CD4-positive, alpha-beta T cell treated with Interleukin-6 for 4 hours (primary cell): ENCODE measurements at regions not wholly inside any gene's neighbourhood (a gene's known extent, or its start where the extent isn't known, plus 50 kb on each side); places are given as distances from the start of the nearest gene placed in this dataset.

Experiments
- DNase-seq: peaks from one replicate; pipeline ENCODE4 v3.0.0-alpha.2; 2020; ENCODE audit warnings: mixed read lengths

DNA sequence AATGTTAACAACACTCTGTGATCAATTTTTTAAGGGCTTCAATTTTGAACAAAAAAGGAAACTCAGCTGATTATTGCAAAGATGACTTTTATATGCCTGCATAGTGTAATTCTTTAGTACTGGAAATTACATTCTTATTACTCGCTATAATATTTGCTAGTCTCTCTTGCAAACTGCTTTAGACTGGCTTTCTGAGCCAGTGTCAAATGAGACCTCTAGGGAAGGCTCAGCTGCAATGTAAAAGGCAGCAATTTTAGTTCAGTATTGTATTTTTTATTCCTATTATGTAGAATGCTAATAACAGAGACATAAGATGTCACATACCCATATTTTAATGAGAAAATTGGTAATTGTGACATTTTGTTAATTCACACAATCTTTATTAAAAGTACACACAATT is 338.1 kb upstream of the LYPLAL1 start:
- no peak for DNase-seq

DNA sequence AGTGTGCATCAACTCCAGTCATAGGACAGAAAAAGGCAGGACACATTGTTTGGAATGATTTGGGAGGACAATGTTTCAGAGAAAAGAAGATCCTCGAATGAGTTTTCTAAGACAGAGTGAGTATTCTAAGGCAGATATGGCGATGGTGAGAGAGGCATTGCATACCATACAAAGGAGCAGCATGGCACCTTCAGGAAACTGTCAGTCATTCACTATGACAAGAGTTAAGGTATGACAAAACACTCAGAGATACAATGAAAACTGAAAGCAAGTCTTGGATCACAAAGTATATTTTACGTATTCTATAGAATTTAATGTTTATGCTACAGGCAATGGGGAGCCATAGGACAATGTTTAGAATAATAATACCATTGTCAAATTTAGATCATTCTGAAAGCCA is 337.4 kb upstream of the LYPLAL1 start:
- DNase-seq, result no peak

DNA sequence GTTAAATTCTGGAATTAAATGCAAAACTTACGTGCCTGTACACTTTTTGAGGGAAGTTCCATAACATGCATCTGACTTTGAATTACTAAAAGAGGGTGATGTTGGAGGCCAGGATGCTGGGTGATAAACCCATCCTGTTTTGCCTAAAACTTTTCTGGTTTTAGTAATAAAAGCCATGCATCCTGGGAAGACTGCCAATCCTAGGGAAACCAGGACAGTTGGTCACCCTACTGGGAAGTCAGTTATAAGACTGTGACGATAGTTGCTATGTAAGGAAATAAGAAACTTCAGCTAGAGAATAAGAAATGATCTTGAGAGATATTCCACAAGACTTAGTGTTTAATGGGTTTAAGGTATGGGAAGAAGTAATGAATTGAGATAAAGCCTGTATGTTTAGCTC is 336.6 kb upstream of the LYPLAL1 start:
- DNase-seq, result no peak

DNA sequence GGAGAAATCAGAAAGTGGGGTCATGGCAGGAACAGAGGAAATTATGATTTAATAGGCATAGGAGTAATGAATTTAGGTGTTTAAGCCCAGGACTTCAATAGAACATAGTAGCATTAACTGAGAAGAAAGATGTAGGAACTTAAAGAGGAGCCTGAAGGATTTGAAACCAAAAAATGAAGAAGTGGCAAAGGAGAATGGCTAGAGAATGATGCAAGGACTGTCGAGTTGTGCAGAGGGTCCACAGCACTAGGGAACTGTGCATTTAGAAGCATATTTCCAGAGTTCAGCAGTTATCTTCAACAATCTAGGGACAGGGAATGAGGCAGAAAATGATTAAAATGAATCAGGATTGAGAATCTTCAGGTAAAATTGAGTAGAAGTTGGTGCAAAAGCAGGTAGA is 328.1 kb upstream of the LYPLAL1 start:
- DNase-seq, result no peak

DNA sequence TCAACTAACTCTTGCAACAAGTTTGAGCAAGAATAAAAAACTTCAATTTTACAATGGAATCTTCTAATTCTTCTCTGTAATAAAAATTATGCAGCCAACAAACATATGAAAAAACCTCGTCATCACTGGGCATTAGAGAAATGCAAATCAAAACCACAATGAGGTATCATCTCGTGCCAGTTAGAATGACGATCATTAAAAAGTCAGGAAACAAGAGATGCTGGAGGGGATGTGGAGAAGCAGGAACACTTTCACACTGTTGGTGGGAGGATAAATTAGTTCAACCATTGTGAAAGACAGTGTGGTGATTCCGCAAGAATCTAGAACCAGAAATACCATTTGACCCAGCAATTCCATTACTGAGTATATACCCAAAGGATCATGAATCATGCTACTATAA is 327.5 kb upstream of the LYPLAL1 start:
- DNase-seq, result no peak

DNA sequence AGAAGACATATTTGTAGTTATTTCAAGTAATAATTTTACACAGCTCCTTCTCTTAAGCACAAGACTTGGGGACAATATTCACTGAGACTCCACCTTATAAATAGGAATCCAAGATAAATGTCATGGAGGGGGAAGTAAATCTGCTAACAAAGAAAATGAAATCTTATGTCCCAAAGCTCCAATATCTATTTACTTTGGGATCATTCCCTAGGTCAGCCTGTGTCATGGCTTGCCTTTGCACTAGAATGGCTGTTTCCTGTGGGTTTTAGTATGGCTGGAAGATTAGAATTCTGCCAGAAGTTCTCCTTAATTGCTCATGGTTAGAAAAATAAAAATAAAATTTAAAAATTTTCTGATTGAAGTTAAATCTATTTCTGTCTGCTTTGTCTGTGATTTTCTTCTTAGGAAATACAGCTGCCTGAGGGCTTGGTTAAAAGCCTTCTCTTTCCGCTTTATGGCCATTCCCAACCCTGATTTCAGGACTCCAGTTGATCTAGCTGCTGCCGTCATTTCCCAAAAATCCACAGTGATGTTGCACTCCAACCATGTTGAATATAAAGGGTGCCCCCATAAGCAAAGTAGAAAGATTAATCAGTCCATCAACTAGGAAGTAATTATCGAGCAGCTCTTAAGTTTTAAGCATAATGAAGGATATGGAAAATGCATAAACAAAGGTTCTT is 326.4 kb upstream of the LYPLAL1 start:
- DNase-seq, result no peak

DNA sequence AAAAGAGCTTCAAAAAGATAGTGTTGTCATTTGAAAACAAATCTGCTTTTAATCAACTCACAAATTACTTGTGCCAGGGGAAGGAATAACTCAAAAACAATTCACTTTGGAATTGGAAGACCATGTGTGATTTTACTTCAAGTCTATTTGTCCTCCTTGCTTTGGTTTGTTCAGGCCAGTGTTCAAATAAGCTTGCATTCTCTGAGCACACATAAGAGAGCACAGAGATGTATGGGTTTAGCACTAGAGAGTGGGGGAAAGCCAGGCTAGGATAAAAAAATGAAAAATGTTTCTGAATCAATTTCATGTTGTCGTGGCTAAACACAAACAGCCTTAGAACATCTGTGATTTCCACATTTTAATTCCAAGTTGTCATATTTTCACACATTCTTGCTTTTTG is 325.7 kb upstream of the LYPLAL1 start:
- no peak for DNase-seq

DNA sequence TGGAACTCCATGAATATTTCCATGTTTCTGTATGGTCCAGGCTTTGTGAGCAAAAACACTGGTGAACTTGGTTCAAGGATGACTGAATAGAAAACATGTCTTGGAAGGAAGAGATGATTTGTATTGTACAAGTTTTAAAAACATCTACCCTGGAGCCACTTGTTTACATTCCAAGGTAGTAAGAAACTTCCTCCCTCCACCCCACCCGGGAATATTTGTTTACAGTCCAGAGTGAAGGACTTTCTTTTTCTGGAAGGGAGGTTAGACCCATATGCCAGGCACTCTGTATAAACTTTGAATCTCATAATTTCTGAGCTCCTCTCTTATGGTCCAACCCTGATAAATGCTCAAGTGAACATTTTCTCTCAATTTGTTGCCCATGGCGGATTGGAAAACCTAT is 323.3 kb upstream of the LYPLAL1 start:
- DNase-seq, result no peak

DNA sequence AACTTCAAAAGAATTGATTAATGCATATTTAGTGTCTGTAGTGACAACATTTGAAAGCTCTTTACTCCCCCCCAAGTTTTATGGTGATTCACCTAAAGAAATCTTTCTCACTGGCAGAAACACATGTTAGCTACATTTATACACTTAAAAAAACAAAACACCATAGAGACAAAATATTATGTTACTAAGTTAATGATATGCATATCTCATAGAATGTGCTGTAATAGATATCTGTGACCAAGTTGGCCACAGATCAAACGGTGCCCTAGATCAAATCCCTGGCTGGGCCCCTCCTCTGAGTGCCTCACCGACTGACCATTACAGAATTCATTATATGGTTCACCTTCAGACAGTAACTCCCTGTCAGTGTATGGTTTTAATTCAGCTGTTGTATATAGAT is 322.1 kb upstream of the LYPLAL1 start:
- DNase-seq, result no peak

DNA sequence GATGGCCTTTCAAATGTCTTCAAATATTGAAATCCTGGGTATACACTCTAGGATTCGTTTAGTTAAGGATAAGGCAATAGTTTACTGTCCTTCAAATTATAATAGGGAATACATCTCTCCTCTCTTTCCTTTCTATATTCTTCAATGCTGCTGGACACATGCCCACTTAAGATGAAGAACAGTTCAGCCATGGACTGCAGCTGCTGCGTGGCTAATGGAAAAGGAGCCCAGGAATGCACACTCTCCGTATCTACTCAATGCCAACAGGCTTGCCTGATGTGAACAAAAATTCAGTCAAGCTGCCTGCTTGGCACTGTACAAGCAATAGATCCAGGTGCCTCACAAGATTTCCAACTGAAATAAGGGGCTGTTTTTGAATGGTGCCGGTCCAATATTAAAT is 321.2 kb upstream of the LYPLAL1 start:
- no peak for DNase-seq

DNA sequence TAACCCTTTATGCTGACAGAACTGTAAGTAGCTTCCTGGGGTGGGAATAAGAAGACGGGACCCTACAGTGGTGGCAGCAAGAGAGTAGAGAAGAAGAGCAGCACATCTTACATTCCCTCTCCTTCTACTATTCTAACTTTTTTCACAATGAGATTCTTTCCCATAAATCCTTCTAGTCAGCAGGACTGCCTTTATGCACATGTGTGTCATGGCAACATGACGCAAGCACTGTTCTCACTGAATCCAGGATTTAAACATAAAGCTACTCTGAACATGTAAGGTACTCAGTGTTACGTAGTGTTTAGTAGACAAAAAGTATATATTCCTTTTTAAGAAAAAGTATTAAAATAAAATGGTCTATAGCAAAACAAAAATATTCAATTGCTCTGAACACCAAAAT is 309.7 kb upstream of the LYPLAL1 start:
- DNase-seq, result no peak

DNA sequence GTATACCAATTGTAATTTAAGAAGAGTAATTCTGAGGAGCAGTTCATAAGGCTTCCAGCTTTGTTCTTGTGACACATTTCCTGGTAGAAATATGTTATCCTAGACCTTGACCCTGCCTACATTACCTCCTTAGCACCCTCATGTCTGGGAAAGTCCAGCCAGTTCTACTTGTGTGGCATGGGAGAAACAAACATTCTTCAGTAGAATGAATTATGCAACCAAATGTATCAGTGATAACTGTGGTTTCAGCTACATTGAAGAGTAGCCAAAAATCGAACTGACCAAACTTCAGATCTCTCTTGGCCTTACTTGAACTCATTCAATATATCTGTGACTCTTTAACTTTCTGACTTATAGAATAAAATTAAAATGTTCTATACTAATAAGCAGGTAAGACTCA is 308.1 kb upstream of the LYPLAL1 start:
- no peak for DNase-seq

DNA sequence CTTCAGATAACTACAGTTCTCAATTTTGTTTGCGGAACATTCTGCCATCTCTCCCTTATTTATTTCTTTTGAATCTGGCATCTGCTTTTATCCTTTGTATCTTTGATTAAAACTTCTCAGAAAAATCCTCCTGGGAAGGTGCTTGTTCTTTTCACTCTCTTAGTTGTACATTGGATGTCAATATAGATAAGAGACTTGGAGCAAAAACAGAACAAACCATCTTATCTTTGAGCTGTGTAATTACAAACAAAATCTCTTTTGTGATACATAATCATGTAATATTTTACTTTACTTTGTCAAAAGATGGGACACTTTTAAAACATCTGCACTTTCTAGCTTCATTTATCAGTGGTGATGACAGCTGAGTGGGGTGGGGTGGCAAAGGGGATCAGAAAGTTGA is 307.2 kb upstream of the LYPLAL1 start:
- DNase-seq, result no peak

DNA sequence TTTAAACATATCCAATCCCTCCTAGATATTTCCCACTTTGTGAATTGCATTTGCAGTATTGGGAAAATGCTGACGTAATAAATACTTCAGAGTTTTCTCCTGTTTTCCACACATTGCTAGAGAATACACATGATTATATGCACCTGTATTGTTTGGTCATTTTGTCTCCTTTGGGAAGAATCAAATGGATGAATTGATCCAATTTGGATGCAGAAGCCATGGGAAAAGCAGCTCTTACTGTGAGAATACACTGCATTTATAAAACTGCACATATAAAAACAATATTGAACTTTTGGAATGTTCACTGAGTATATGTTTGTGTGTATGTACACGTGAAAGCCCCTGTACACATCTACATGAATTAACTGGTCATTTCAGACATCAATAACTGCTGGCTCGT is 306.6 kb upstream of the LYPLAL1 start:
- no peak for DNase-seq

DNA sequence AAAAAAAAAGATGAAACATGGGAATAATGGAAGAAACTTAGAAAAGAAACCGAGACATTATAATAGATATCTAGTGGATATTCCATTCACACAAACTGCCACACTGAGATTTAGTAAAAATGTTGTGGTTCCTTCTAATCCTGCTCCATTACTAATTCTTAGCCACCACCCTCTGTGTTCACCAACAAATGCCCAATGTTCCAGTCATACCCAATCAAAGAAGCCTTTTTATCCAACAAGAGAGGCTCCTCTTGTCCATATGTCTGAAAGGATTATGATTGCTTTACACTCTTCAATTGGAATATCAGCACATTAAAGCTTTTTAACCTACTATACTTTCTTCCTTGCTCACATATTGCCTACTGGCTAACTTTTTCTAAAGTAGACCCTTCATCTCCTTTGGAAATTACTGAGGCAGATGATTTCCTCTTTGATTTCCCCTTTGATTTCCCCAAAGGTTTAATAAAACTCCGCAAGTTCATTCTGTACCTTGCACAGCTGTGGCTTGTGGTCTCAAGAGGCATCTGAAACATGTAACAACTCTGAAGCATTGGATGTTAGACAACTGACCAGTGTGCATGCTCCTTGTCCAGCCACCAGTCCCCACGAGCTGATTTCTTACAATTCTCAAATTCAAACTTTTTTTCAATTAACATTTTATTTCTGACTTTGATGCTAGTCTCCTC is 305.6 kb upstream of the LYPLAL1 start:
- no peak for DNase-seq

DNA sequence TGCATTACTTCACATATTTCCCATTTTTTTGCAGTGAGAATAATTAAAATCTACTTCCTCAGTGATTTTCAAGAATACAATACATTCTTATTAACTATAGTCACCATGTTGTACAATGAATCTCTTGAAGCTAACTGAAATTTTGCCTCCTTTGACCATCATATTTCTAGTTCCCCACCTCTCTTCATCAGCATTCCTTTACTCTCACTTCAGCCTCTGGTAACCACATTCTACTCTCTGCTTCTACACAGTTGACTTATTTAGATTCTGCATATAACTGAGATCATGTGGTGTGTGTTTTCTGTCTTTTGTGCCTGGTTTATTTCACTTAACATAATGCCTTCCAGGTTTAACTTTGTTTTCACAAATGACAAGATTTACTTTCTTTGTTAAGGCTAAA is 304.4 kb upstream of the LYPLAL1 start:
- DNase-seq, result no peak

DNA sequence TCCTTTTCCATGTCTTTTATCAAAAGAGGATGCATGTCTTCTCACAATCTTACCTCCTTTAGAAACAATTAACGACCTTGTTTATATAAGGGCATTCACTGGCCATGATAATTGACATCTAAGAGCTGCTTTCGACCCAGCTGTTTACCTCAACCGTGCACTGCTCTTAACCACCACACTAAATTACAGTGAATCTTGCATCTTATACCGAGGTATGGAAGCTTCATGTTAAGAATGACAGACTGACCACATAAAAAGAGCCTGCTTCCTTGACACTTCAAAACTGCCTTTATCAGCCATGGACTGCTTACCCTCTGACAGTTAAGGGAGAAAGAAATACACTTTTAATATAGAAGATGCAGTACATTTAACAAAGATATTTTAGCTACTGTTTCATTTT is 301.7 kb upstream of the LYPLAL1 start:
- DNase-seq, result no peak

DNA sequence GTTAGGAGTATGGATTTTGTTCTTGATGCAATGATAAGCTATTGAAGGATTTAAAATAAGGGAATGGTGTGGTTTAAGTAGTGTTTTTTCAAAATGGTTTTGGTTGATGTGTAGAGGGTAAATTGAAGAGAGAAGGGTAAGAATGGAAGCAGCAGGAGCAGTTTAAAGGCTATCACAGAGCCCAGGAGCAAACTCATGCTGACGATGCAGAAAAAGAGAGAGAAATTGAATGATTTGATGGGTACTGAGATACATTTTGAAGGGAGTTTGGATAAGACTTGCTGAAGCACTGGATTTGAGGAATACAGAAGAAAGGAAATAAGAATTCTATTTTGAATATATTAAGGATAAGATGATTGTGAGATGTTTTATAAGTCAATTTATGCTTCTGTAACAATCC is 300.8 kb upstream of the LYPLAL1 start:
- DNase-seq, result no peak

DNA sequence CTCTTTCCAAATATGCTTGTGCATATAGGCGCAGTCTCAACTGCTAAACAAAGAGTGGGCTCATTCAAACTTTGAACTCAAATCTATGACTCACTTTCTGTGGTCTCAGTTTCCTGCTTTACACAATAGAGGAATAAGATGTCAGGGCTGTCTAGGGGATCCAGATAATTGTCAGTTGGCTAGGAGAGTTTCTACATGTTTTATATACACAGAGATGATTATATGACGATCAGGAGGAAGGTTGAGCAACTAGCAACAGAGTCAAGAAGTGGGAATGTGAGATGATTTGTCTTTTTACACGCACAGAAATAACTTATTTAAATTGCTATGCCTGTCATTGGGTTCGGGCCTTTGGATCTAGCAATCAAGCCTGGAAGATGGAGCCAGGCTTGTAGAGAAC is 299.4 kb upstream of the LYPLAL1 start:
- no peak for DNase-seq

DNA sequence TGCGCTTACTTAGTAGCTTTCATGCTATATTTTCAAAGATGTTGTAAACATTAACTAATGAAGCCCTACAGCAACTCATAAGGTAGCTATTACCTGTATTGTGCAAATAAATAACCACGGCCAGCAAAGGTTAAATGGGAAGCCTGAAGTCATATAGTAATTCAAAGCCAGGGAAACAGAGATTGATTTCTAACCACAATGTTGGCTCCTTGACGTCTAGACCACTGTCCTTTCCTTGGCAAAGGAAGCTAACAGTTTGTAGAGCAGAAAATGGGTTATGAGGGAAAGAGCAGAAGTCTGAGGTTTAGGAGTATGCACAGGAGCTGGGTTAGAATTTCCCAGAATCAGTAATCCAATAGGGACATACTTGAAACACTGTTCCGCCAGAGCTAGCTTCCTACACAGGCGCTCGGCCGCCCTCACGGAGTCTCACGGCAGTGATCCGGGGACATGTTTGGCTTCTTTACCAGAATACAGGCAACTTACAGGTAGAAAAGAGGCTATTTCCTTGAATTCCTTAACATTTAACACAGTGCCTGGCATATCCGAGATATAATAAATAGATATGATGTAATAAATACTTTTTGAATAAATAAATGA is 298.8 kb upstream of the LYPLAL1 start:
- no peak for DNase-seq

DNA sequence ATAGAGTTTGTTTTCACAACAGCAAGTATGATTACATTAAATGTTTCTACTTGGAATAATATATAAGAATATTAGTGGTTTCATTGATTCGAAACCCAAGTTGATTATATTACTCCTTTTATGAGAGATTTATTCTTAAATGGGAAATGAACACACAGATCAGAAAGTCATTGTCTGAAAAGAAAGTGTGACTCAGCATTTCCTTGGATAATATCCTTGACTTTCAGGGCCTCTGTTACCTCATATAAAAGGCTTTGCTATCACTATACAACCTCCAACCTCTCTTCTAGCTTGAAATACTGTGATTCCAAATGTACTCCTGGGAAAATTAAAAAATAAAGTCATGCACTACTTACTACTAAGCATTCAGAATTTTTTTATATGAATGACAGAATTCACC is 295.3 kb upstream of the LYPLAL1 start:
- no peak for DNase-seq

DNA sequence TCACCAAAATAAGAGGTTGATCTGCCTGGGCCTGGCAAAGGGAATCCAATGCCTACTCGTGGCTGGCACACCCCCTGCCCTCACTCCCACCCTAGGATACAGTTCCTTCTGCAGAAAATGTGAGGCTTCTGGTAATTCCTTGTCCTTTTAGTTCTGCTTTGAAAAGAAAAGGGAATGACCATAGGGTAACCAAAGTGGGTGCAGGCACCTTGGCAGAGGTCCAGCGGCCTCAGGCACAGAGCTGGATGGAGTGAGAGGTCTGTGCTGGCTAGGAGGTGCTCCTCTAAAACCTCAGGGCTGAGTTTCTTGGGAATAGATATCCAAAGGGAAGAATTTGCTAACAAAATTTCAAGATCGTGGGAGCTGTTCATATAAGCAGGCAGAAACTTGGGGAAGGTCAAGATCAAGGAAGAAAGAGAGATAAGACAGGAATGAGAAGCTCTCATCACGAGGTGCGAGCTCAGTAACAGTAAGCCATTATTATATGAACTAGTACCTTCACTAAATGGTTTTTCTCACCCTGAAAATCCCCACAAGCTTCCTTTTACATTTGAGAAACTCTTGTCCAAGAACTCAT is 293.1 kb upstream of the LYPLAL1 start:
- no peak for DNase-seq

DNA sequence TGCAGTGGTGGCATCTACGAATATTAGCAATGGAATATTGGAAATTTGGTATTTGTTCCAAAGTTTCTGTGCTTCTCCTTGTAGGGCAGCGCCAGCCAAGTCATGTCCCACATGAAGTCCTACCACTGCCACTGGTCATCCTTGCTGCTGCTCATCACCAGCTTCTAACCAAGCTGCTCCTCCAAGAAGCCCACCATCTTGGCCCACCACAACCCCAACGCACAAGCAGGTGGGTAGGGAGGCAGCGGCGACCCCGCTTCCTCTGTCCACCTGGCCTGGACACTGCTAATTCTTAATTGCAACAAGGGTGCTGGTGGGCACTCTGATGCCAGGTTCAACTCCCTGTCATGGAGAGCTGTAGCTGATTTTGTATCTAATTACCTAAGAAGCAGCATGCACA is 291.2 kb upstream of the LYPLAL1 start:
- DNase-seq, result no peak

DNA sequence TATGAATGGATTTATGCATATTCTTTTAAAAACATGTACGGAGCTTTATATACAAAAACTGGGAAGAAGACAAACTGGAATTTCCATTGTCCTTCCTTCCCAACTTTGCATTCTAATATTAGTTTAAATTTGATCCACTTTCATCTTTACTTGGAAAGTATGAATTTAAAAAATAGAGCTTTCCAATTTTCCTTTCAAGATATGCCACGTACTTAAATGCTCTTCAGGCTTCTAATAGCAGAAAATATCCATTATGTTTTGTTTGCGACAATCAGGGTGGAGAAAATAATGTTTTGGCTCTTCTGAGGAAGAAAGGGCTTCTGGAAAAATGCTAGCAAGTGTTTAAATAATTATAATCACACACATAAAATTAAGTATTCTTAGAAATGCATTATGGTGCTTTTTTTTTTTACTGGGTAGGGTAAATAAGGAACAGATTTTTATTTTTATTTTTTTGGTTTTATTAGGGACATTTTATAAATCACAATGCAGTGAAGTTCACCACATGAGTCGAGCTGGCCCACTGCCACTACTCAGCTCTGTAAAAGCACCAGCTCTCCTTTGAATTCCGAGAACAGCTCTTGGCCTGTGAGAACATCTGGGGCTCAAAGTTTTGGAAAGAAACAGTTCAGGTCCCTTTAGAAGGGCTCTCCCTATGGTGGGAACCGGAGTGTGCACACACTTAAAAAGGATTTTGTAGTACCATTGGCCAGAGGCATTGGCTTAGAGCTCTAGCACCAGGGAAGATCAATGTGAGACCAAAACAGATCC is 287.4 kb upstream of the LYPLAL1 start:
- no peak for DNase-seq
